Adrenal gland (tissue), 5 donors: ENCODE measurements at regions not wholly inside any gene's neighbourhood (a gene's known extent, or its start where the extent isn't known, plus 50 kb on each side); places are given as distances from the start of the nearest gene placed in this dataset.

Source experiments
- CTCF ChIP-seq, 6 experiments: fragments of 450-650 bp in 4 of 6; fragments of 200-600 bp in 2 of 6; sonication (generic) in 1 of 6; IDR thresholded peaks; 1 replicate in 5 of 6; 2 replicates in 1 of 6; pipeline versions ENCODE4 v1.5.1 to v1.8.0; 2016 to 2021; ENCODE audit warnings: antibody characterized with exemption in 6 of 6, mild to moderate bottlenecking in 2 of 6, moderate library complexity in 1 of 6
- POLR2A ChIP-seq, 2 donors: fragments of 450-650 bp; IDR thresholded peaks; one replicate each; pipeline ENCODE4 v1.6.1; 2017; ENCODE audit warnings: antibody characterized with exemption in 2 of 2, mild to moderate bottlenecking in 2 of 2, moderate library complexity in 1 of 2
- donor health status: DM: no; HTN: no; CAD: no.

- TF ChIP-seq CTCF (IDR thresholded peaks at IDR 0.05) (no peak), POLR2A (IDR thresholded peaks at IDR 0.05) (no peak)
Observed at GRCh38 chr1:166693158-166693557, 146.1 kb upstream of the POGK start.
